Neural crest cell (in vitro differentiated cells): ENCODE measurements at regions not wholly inside any gene's neighbourhood (a gene's known extent, or its start where the extent isn't known, plus 50 kb on each side); places are given as distances from the start of the nearest gene placed in this dataset.

Source experiments
- DNase-seq: peaks from one replicate; pipeline ENCODE4 v3.0.0; 2021; ENCODE audit warnings: low read depth, mixed read lengths, low spot score
- H3K27ac Mint-ChIP-seq: one replicate; pipeline ENCODE4 v1.8.0; 2021; ENCODE audit warnings: mild to moderate bottlenecking, mixed read lengths; ENCODE audit not compliant: unreplicated experiment
- H3K27me3 Mint-ChIP-seq: 2 replicates; pipeline ENCODE4 v1.8.0; 2021; ENCODE audit warnings: low read depth, mild to moderate bottlenecking, mixed read lengths
- H3K36me3 Mint-ChIP-seq: 2 replicates; pipeline ENCODE4 v1.8.0; 2021; ENCODE audit warnings: low read depth, mild to moderate bottlenecking, mixed read lengths
- H3K4me1 Mint-ChIP-seq: 2 replicates; pipeline ENCODE4 v1.8.0; 2021; ENCODE audit warnings: mixed read lengths
- H3K4me3 Mint-ChIP-seq: one replicate; pipeline ENCODE4 v1.8.0; 2021; ENCODE audit warnings: mild to moderate bottlenecking, mixed read lengths
- H3K9me3 Mint-ChIP-seq: 2 replicates; pipeline ENCODE4 v1.8.0; 2021; ENCODE audit warnings: mixed read lengths
- CTCF ChIP-seq: fragments of 200-600 bp; sonication (generic); conservative IDR thresholded peaks from 2 replicates; pipeline ENCODE4 v1.5.0; 2021; ENCODE audit warnings: antibody characterized with exemption, mild to moderate bottlenecking

GRCh38 chr7:35405461-35405860 lies 151.6 kb upstream of the TBX20 start:
- no peak for DNase-seq
- Mint-ChIP-seq H3K36me3 (no peaks in the 10 kb centered on the region), H3K9me3 (no peaks in the 10 kb centered on the region), H3K4me3 (no peak overlapping the region), H3K27ac (no peak overlapping the region), H3K27me3 (peaks cover 11% of the 10 kb centered on the region), H3K4me1 (no peaks in the 10 kb centered on the region)
- TF ChIP-seq CTCF = no peak

DNA sequence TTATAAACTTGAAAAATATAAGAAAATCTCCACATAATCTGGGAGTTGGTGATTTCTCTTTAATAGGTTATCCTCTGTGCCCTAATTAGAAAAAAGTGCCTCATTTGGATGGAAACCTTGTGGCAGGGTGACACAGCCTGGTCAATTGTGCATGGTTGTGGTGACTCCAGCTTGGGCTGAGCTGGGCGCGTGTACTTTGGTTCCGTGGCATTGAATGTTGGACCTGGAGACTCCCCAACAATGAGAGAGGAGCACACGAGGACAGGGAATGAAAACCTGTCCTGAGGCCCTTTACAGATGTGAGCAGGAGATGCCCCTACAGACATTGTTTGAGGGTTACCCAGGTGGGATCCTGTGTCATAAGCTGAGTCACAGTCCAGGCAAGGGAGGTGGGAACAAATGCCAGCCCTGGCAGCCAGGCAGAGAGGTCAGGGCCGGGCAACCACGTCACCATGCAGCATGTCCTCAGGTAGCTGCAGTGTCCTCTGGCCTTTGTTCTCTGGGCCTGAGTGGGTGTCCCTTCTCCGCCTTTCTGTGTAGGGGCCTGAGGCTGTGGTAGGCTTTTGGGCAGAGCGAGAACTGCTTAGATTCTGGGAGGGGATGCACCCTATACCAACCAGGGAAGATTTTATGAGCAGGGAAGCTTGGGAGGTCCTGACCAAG lies 147.4 kb upstream of the TBX20 start:
- no peak for DNase-seq
- H3K4me3 Mint-ChIP-seq = no peak overlapping the region
- H3K27me3 Mint-ChIP-seq = peaks cover 4% of the 10 kb centered on the region
- no peaks in the 10 kb centered on the region for H3K36me3 Mint-ChIP-seq
- TF ChIP-seq CTCF = no peak
- no peaks in the 10 kb centered on the region for H3K4me1 Mint-ChIP-seq
- H3K9me3 Mint-ChIP-seq = no peaks in the 10 kb centered on the region
- H3K27ac Mint-ChIP-seq = no peak overlapping the region

DNA sequence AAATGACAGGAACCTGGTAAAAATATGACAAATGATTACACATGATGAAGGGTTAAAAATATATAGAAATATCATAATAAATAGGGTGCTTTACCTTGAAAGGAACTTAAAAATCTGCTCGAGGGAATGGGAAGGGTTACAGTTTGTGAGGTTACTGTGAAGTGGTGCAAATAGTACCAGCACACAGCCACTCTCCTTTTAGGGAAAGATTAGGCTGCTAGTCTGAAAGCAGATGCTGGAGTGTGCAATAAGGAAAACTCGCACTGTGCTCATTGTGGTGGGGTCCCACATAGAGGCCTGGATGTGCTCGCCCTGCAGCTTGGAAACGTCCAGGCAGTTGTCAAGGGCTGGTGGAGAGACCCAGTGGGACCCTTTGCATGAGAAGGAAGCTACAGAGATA lies 145.9 kb upstream of the TBX20 start:
- Mint-ChIP-seq H3K9me3 (no peaks in the 10 kb centered on the region), H3K36me3 (no peaks in the 10 kb centered on the region), H3K4me3 (no peak overlapping the region), H3K4me1 (no peaks in the 10 kb centered on the region), H3K27ac (no peak overlapping the region), H3K27me3 (peaks cover 4% of the 10 kb centered on the region)
- TF ChIP-seq CTCF = no peak
- DNase-seq = no peak

DNA sequence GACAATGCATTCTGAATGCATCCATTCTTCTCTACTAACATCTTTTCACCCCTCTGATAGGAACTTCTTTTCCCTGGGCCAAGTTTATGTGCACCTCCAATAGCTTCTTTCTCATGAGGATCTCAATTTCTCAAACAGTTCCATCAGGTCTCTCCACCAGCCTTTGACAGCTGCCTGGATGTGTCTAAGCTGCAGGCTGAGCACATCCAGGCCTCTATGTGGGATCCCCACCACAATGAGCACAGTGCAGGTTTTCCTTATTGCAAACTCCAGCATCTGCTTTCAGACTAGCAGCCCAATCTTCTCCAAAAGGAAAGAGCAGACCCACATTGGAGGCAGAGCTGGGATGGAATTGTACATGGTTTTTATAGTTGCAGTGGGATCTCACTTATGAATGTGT lies 145.3 kb upstream of the TBX20 start:
- no peaks in the 10 kb centered on the region for H3K9me3 Mint-ChIP-seq
- no peak for TF ChIP-seq CTCF

DNA sequence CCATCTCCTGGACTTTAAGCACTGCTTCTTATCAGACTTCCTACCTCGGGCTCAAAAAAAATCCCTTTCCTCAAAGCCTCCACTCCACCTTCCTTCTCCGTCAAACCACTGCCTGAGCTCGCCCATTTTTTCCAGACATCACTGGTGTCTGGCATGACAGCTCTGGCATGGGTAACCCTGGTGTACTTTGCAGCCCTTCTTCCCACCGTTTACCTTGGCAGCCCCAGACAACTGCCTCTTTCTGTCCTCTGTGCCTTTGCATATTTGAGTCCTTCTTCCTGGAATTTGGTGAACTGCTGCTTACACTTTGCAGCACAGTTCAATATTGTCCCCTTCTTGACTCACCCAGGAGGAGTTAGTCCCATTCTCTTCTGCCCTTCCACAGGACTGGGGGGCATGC lies 144.6 kb upstream of the TBX20 start:
- H3K4me3 Mint-ChIP-seq = no peak overlapping the region
- no peaks in the 10 kb centered on the region for H3K4me1 Mint-ChIP-seq
- no peak overlapping the region for H3K27ac Mint-ChIP-seq
- H3K27me3 Mint-ChIP-seq = peaks cover 4% of the 10 kb centered on the region
- no peaks in the 10 kb centered on the region for H3K36me3 Mint-ChIP-seq
- no peak for DNase-seq
- no peaks in the 10 kb centered on the region for H3K9me3 Mint-ChIP-seq
- TF ChIP-seq CTCF = no peak

More for the DNA sequence above, 145.3 kb upstream of the TBX20 start:
- Mint-ChIP-seq H3K27ac (no peak overlapping the region), H3K36me3 (no peaks in the 10 kb centered on the region), H3K4me1 (no peaks in the 10 kb centered on the region), H3K27me3 (peaks cover 4% of the 10 kb centered on the region), H3K4me3 (no peak overlapping the region)
- no peak for DNase-seq
